Parathyroid adenoma (tissue), 2 donors: ENCODE measurements at regions not wholly inside any gene's neighbourhood (a gene's known extent, or its start where the extent isn't known, plus 50 kb on each side); places are given as distances from the start of the nearest gene placed in this dataset.
"Not testable (repeated sequence)": the region's sequence is repeated elsewhere in the genome, so short reads cannot be mapped to it uniquely, and the experiment has no call there.

Source experiments
- H2AFZ ChIP-seq: fragments of 300-600 bp; sonication (generic); one replicate; pipeline ENCODE4 v1.7.0; 2017; ENCODE audit warnings: antibody characterized with exemption, mild to moderate bottlenecking
- H3K27ac ChIP-seq: fragments of 300-600 bp; sonication (generic); one replicate; pipeline ENCODE4 v1.7.0; 2017
- H3K27me3 ChIP-seq: fragments of 300-600 bp; sonication (generic); one replicate; pipeline ENCODE4 v1.7.0; 2017; ENCODE audit warnings: low read length; ENCODE audit not compliant: control insufficient read depth, insufficient read depth
- H3K36me3 ChIP-seq: fragments of 300-600 bp; sonication (generic); one replicate; pipeline ENCODE4 v1.7.0; 2017; ENCODE audit warnings: low read length; ENCODE audit not compliant: control insufficient read depth, insufficient read depth
- H3K4me1 ChIP-seq: fragments of 300-600 bp; sonication (generic); one replicate; pipeline ENCODE4 v1.7.0; 2017; ENCODE audit warnings: control low read depth
- H3K4me2 ChIP-seq: fragments of 300-600 bp; sonication (generic); one replicate; pipeline ENCODE4 v1.7.0; 2017; ENCODE audit warnings: low read length
- H3K4me3 ChIP-seq: fragments of 300-600 bp; sonication (generic); one replicate; pipeline ENCODE4 v1.7.0; 2017; ENCODE audit warnings: low read depth, low read length
- H3K79me2 ChIP-seq: fragments of 300-600 bp; sonication (generic); one replicate; pipeline ENCODE4 v1.7.0; 2017; ENCODE audit warnings: control low read depth
- H3K9ac ChIP-seq: fragments of 300-600 bp; sonication (generic); one replicate; pipeline ENCODE4 v1.7.0; 2017; ENCODE audit warnings: mild to moderate bottlenecking
- H3K9me3 ChIP-seq: fragments of 300-600 bp; sonication (generic); one replicate; pipeline ENCODE4 v1.7.0; 2017; ENCODE audit warnings: low read length; ENCODE audit not compliant: control insufficient read depth
- CTCF ChIP-seq: fragments of 300-600 bp; sonication (generic); IDR thresholded peaks from one replicate; pipeline ENCODE4 v1.7.0; 2017; ENCODE audit warnings: antibody characterized with exemption, mild to moderate bottlenecking
- donor health status: primary hyperparathyroidism.

DNA sequence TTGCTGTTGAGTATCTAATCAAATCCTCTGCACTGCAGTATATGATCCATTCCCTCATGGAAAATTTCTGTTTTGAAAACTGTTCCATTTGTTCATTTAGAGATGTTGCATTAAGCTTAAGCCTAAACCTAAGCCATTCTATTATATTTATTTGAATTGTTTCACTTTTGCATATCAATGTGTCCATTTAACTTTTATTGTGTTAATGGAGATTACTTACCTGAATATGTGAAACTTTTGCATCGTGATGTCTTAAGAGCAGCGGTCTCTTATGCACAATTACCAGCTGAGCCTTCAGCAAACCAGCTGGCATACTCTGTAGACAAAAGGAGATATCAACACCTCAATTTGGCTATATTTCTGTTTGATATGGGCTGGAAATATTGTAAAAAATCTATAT is 922.5 kb upstream of the FBXO33 start:
- no peak overlapping the region for H2AFZ ChIP-seq
- no peak overlapping the region for H3K27ac ChIP-seq
- no peak overlapping the region for H3K4me3 ChIP-seq

DNA sequence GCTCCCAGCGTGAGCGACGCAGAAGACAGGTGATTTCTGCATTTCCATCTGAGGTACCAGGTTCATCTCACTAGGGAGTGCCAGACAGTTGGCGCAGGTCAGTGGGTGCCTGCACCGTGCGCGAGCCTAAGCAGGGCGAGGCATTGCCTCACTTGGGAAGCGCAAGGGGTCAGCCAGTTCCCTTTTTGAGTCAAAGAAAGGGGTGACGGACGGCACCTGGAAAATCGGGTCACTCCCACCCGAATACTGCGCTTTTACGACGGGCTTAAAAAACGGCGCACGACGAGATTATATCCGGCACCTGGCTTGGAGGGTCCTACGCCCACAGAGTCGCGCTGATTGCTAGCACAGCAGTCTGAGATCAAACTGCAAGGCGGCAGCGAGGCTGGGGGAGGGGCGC is 915.9 kb upstream of the FBXO33 start:
- H3K79me2 ChIP-seq, H3K4me3 ChIP-seq, H3K36me3 ChIP-seq, H3K27ac ChIP-seq, H3K4me2 ChIP-seq, H3K9ac ChIP-seq, H3K27me3 ChIP-seq, H3K4me1 ChIP-seq, H2AFZ ChIP-seq, H3K9me3 ChIP-seq: not testable (repeated sequence)

More for the DNA sequence above, 922.5 kb upstream of the FBXO33 start:
- H3K4me2 ChIP-seq, result no peak overlapping the region
- H3K79me2 ChIP-seq, result no peaks in the 10 kb centered on the region
- no peak for TF ChIP-seq CTCF
- H3K36me3 ChIP-seq, result no peaks in the 10 kb centered on the region
- no peak overlapping the region for H3K9ac ChIP-seq
- H3K4me1 ChIP-seq, result no peaks in the 10 kb centered on the region
- H3K27me3 ChIP-seq, result no peaks in the 10 kb centered on the region
- H3K9me3 ChIP-seq, result no peaks in the 10 kb centered on the region

DNA sequence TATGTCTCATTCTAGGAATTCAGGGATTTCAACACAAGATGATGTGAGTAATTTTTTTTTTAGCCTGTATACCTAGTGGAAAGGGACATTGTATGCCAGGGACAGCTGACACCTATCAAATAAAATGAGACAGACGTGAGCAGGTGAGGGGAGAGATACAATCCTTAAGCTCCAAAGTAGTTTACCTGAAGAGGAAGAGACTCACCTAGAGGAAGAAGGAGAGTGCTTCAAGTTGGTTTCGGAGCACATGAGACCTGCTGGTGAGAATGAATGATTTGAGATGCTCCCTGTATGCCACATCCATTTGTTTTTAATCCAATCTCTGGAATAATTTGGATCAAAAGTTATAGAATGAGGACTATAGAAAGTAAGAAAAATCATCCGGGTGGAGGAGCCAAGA is 915.4 kb upstream of the FBXO33 start:
- no peak overlapping the region for H3K4me2 ChIP-seq

GRCh38 chr14:40346275-40346674 is 914.0 kb upstream of the FBXO33 start:
- Histone ChIP-seq H3K27ac (no peak overlapping the region), H3K9ac (no peak overlapping the region), H3K36me3 (no peaks in the 10 kb centered on the region), H2AFZ (no peak overlapping the region), H3K27me3 (no peaks in the 10 kb centered on the region), H3K79me2 (no peaks in the 10 kb centered on the region), H3K4me1 (no peaks in the 10 kb centered on the region), H3K4me3 (no peak overlapping the region), H3K9me3 (no peaks in the 10 kb centered on the region), H3K4me2 (no peak overlapping the region)
- no peak for TF ChIP-seq CTCF

More for the DNA sequence above, 915.4 kb upstream of the FBXO33 start:
- H3K4me1 ChIP-seq, result no peaks in the 10 kb centered on the region
- no peaks in the 10 kb centered on the region for H3K9me3 ChIP-seq
- no peak overlapping the region for H2AFZ ChIP-seq
- no peak overlapping the region for H3K4me3 ChIP-seq
- H3K79me2 ChIP-seq, result no peaks in the 10 kb centered on the region
- no peaks in the 10 kb centered on the region for H3K27me3 ChIP-seq
- H3K27ac ChIP-seq, result no peak overlapping the region
- no peak for TF ChIP-seq CTCF
- H3K9ac ChIP-seq, result no peak overlapping the region
- no peaks in the 10 kb centered on the region for H3K36me3 ChIP-seq

- H3K27me3 ChIP-seq, result no peaks in the 10 kb centered on the region
- no peaks in the 10 kb centered on the region for H3K9me3 ChIP-seq
- no peak overlapping the region for H3K27ac ChIP-seq
- H3K4me1 ChIP-seq, result no peaks in the 10 kb centered on the region
- H3K79me2 ChIP-seq, result no peaks in the 10 kb centered on the region
- no peak overlapping the region for H3K4me2 ChIP-seq
- H3K4me3 ChIP-seq, result no peak overlapping the region
- TF ChIP-seq CTCF, result no peak
- H2AFZ ChIP-seq, result no peak overlapping the region
- no peak overlapping the region for H3K9ac ChIP-seq
- H3K36me3 ChIP-seq, result no peaks in the 10 kb centered on the region
Measured at GRCh38 chr14:40345334-40345733, 913.1 kb upstream of the FBXO33 start.
